GM12875 (cell line): ENCODE measurements at regions not wholly inside any gene's neighbourhood (a gene's known extent, or its start where the extent isn't known, plus 50 kb on each side); places are given as distances from the start of the nearest gene placed in this dataset.

Experiments used
- H3K4me3 ChIP-seq: one replicate; pipeline ENCODE4 v1.5.1; 2011; ENCODE audit warnings: low read depth, low read length, control low read depth
- TF ChIP-seq, protein P1 (sequence below): IDR thresholded peaks from 2 replicates; pipeline ENCODE4 v1.5.1; 2011; ENCODE audit warnings: low read depth, mild to moderate bottlenecking, control low read depth, inconsistent platforms, low read length, moderate library complexity, borderline replicate concordance; ENCODE audit not compliant: insufficient read depth

DNA sequence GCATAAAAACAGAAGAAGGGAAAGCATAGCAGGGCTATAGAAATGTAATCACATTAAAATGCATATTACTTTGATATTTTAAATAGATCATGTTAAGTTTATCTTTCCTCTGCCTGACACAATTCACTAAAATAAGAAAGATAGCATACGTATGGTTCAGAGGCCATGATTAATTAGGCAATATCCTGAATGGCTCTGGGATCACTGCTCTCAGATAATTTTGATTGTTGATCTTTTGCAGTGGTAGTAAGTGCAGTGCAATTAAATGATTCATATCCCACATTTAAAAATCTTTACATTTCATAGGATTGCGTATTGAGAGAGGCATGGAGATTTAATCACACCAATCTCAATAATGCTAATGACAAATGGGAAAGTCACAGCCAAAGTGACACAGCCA, 1040.7 kb downstream of the SOCS6 start:
- TF ChIP-seq, protein P1, sequence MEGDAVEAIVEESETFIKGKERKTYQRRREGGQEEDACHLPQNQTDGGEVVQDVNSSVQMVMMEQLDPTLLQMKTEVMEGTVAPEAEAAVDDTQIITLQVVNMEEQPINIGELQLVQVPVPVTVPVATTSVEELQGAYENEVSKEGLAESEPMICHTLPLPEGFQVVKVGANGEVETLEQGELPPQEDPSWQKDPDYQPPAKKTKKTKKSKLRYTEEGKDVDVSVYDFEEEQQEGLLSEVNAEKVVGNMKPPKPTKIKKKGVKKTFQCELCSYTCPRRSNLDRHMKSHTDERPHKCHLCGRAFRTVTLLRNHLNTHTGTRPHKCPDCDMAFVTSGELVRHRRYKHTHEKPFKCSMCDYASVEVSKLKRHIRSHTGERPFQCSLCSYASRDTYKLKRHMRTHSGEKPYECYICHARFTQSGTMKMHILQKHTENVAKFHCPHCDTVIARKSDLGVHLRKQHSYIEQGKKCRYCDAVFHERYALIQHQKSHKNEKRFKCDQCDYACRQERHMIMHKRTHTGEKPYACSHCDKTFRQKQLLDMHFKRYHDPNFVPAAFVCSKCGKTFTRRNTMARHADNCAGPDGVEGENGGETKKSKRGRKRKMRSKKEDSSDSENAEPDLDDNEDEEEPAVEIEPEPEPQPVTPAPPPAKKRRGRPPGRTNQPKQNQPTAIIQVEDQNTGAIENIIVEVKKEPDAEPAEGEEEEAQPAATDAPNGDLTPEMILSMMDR, result no peak
- no peak overlapping the region for H3K4me3 ChIP-seq

DNA sequence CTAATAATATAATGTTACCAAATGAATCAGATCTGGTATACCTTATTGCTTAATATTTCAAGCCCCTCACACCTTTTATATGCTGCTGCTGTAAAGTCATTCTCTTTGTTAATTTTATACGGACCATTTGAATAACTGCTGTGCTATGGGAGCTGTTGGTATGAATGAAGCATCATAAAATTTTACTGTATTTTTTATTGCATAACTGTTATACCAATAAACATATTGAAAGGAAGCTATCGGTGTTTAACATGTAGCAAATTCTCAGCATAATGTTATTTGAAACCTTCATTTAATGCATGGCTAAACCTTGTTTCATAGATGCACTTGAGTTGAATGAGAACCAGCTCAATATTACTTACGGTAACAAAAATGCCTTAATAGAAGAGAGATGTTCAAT, 1040.3 kb downstream of the SOCS6 start:
- TF ChIP-seq, protein P1, result no peak
- no peak overlapping the region for H3K4me3 ChIP-seq

DNA sequence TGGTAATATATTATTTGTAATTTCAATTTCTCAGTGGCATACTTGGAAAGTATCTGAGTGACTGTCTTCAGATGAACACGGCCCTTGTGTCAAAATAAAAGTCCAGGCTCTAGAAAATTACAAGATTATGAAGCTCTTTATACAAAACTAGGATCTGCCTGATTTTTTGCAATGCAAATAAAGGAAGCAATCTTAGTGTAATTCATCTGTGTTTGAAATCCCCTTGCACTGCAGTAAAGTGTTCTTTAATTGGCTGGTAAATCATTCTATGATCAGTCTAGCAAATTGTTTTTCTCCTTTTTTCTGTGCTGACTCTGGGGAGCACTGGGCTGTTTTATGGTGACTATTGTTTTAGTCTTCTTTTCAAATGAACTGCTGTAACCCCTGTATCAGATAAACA, 1039.0 kb downstream of the SOCS6 start:
- TF ChIP-seq, protein P1, result no peak
- no peak overlapping the region for H3K4me3 ChIP-seq

DNA sequence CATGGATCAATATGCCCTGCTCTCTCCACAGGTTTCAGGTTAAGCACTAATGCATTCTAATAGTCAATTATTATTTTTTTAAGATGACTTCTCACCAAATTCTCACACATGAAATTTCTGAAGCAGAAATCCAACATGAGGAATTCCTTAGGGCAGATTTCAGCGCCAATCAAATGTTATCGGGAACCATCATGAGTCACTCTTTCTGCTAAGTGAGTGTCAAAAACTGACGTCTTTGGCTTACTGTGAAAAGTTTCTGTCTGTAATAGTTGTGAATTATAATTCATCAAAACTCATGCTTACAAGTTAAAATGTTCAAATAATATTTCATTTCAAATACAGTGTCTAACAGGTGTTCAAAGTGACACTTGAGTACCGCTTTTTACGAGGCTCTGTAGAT, 1038.6 kb downstream of the SOCS6 start:
- H3K4me3 ChIP-seq, result no peak overlapping the region
- TF ChIP-seq, protein P1, result no peak

DNA sequence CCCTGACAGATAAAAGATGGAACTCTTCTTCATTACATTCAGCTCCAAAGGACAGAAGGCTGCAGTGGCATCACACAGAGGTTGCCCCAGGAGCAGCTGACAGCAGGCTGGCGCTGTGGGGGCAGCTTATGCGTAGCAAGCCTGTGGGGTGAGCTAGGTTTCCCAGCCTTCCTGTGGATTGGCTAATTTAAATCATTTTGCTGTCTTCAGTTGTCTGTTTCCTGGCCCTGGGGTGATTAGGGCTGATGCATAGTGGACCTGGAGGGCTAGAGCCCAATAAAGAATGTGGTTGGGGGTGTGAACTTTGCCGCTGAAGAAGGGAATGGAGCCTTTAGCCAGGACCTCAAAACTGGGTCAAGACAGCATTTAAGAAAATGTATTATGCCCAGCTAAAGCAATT, 1038.0 kb downstream of the SOCS6 start:
- TF ChIP-seq, protein P1, result no peak
- no peak overlapping the region for H3K4me3 ChIP-seq

DNA sequence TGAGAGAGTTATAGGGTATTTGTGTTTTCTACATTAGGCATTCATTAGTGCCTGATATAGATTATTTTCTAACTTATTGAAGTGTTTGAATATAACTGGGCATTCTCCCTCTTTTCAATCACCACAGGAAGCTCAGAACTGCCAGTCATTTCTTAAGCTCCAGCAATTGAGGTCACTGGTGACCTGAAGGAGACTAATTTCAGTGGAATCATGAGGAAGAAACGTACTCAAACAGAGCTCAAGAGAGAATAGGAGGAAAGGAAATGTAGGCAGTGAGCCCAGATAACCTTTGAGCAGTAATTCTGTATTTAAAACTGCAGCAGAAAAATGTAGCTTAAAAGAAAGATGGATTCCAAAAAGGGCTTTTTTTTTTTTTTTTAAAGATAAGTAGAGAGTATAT, 1035.5 kb downstream of the SOCS6 start:
- TF ChIP-seq, protein P1, result no peak
- no peak overlapping the region for H3K4me3 ChIP-seq

DNA sequence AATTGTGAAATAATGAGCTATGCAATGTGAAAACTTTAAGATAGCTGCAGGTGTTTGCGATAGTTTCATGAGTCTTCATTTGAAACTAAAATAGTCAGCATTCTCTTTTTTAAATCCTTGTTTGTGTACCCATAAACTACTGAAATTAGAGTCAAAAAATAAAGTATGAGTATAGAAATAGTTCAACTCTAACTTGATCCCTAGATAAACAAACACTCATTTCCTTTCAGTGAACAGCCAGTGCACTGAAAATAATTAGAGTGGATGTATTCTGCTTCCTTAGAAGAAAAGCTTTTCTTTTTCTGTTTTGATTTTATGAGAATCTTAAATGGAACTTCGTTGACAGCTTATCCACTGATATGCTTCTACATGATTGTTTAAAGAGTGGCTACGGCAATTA, 1033.4 kb downstream of the SOCS6 start:
- H3K4me3 ChIP-seq, result no peak overlapping the region
- TF ChIP-seq, protein P1, result no peak
